OCI-LY3 (cell line): ENCODE measurements at regions not wholly inside any gene's neighbourhood (a gene's known extent, or its start where the extent isn't known, plus 50 kb on each side); places are given as distances from the start of the nearest gene placed in this dataset.

Source experiments
- H2AFZ ChIP-seq: fragments of 200-600, 300-600 bp; shearing (Covaris generic); 2 replicates; pipeline ENCODE4 v1.6.0; 2014; ENCODE audit warnings: antibody characterized with exemption, low read depth, low read length
- H3K27ac ChIP-seq: fragments of 200-600, 300-600 bp; sonication (generic); 2 replicates; pipeline ENCODE4 v1.5.1; 2014; ENCODE audit warnings: mild to moderate bottlenecking, low read length, moderate library complexity, mixed read lengths
- H3K27me3 ChIP-seq: fragments of 200-600, 300-600 bp; sonication (generic); 2 replicates; pipeline ENCODE4 v1.6.1; 2014; ENCODE audit warnings: low read depth, low read length, mixed read lengths
- H3K36me3 ChIP-seq: fragments of 200-600, 300-600 bp; sonication (generic); replicated peaks from 2 replicates; pipeline ENCODE3; 2014; ENCODE audit warnings: low read depth, low read length, mixed read lengths
- H3K4me1 ChIP-seq: fragments of 300-600, 200-600 bp; sonication (generic); 2 replicates; pipeline ENCODE4 v1.6.1; 2014; ENCODE audit warnings: low read length, mixed read lengths
- H3K4me2 ChIP-seq: fragments of 200-600, 300-600 bp; sonication (generic); 2 replicates; pipeline ENCODE4 v1.6.1; 2014; ENCODE audit warnings: low read length, mixed read lengths
- H3K4me3 ChIP-seq: fragments of 300-600, 200-600 bp; sonication (generic); 2 replicates; pipeline ENCODE4 v1.5.1; 2014; ENCODE audit warnings: antibody characterized with exemption, mild to moderate bottlenecking, low read length, moderate library complexity
- H3K79me2 ChIP-seq: fragments of 300-600, 200-600 bp; shearing (Covaris generic); 2 replicates; pipeline ENCODE4 v1.6.1; 2014; ENCODE audit warnings: mild to moderate bottlenecking, low read length, mixed read lengths
- H3K9ac ChIP-seq: fragments of 300-600, 200-600 bp; shearing (Covaris generic); 2 replicates; pipeline ENCODE4 v1.6.0; 2014; ENCODE audit warnings: mild to moderate bottlenecking, low read length, moderate library complexity
- H3K9me3 ChIP-seq: fragments of 200-600, 300-600 bp; shearing (Covaris generic); 2 replicates; pipeline ENCODE4 v1.6.1; 2014; ENCODE audit warnings: low read length, mixed read lengths; ENCODE audit not compliant: insufficient read depth
- H4K20me1 ChIP-seq: fragments of 200-600, 300-600 bp; sonication (generic); 2 replicates; pipeline ENCODE4 v1.6.1; 2016; ENCODE audit warnings: low read length, mixed read lengths; ENCODE audit not compliant: insufficient read depth
- EZH2phosphoT487 ChIP-seq: fragments of 200-600 bp; shearing (Covaris generic); IDR thresholded peaks from 2 replicates; pipeline ENCODE4 v1.6.1; 2018; ENCODE audit warnings: antibody characterized with exemption, mixed run types, low read depth
- TF ChIP-seq, protein P1 (sequence below): fragments of 200-600, 300-600 bp; sonication (generic); IDR thresholded peaks from 2 replicates; pipeline ENCODE4 v1.5.1; 2014; ENCODE audit warnings: antibody characterized with exemption, low read length, low read depth

DNA sequence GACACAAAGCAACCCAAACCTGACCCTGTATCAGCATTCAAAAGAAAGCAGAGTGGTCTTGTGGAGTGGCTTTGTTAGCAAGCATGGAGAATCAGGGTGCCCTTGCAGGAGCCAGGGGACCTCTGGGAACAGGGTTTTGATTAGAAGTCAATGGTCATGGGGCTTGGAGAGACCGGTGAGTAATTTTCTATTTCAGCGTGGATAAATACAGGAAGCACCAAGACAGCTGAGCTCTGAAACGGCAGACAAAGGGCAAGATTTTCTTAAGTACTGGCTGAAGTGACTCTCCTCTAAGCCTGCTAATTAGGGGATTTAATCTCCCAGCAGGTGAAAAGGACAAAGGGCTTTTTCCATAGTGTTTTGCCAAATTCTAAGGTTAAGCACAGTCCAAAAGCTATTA lies 78.0 kb upstream of the GAREM1 start:
- TF ChIP-seq, protein P1, sequence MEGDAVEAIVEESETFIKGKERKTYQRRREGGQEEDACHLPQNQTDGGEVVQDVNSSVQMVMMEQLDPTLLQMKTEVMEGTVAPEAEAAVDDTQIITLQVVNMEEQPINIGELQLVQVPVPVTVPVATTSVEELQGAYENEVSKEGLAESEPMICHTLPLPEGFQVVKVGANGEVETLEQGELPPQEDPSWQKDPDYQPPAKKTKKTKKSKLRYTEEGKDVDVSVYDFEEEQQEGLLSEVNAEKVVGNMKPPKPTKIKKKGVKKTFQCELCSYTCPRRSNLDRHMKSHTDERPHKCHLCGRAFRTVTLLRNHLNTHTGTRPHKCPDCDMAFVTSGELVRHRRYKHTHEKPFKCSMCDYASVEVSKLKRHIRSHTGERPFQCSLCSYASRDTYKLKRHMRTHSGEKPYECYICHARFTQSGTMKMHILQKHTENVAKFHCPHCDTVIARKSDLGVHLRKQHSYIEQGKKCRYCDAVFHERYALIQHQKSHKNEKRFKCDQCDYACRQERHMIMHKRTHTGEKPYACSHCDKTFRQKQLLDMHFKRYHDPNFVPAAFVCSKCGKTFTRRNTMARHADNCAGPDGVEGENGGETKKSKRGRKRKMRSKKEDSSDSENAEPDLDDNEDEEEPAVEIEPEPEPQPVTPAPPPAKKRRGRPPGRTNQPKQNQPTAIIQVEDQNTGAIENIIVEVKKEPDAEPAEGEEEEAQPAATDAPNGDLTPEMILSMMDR, result no peak
- TF ChIP-seq EZH2phosphoT487, result no peak
- Histone ChIP-seq H3K79me2 (no peaks in the 10 kb centered on the region), H3K36me3 (no peaks in the 10 kb centered on the region), H3K27ac (no peak overlapping the region), H4K20me1 (no peaks in the 10 kb centered on the region), H3K27me3 (no peaks in the 10 kb centered on the region), H3K4me1 (peaks cover 2% of the 10 kb centered on the region; the same call in 1 of the 2 replicates), H3K4me2 (no peak overlapping the region), H3K9ac (no peak overlapping the region), H3K4me3 (no peak overlapping the region), H3K9me3 (no peaks in the 10 kb centered on the region), H2AFZ (no peak overlapping the region)

DNA sequence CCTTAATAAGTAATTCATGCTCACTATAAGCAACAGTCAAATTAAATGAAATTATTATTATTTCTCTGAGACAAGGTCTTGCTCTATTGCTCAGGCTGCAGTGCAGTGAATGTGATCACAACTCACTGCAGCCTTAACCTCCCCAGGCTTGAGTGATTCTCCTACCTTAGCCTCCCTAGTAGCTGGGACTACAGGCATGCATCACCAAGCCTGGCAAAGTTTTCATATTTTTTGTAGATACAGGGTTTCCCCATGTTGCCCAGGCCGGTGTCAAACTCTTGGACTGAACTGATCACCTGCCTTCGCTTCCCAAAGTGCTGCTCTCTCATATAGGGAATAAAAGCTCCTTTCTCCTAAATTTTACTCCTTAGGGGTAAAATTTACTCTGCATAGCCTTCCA lies 74.9 kb upstream of the GAREM1 start:
- Histone ChIP-seq H3K27me3 (peaks cover 9% of the 10 kb centered on the region; the same call in 1 of the 2 replicates), H3K79me2 (no peaks in the 10 kb centered on the region), H3K9ac (no peak overlapping the region), H2AFZ (no peak overlapping the region), H3K9me3 (no peaks in the 10 kb centered on the region), H4K20me1 (no peaks in the 10 kb centered on the region), H3K4me3 (no peak overlapping the region), H3K27ac (no peak overlapping the region), H3K4me1 (no peaks in the 10 kb centered on the region), H3K36me3 (no peaks in the 10 kb centered on the region), H3K4me2 (no peak overlapping the region)
- no peak for TF ChIP-seq EZH2phosphoT487
- TF ChIP-seq, protein P1, result no peak

DNA sequence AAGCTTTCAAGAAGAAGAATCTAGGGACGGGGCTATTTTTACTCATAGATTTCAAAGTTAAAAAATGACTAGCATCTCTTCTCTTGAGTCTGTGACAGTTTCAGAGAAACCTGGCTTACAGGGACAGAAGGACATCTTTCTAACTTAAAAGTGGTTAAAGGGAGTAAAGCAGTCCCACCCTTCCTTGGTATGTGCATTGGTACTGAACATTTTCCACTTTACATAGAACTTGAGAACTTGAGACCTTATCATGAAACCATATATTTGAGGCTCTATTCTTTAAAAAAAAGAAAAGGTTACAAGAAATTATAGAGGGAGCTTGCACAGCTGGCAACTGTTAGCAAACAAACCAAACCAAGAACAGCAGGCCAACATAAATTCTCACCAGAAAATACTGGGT lies 73.4 kb upstream of the GAREM1 start:
- Histone ChIP-seq H3K4me3 (no peak overlapping the region), H3K9me3 (no peaks in the 10 kb centered on the region), H3K79me2 (no peaks in the 10 kb centered on the region), H2AFZ (no peak overlapping the region), H3K4me2 (no peak overlapping the region), H3K4me1 (no peaks in the 10 kb centered on the region), H3K27me3 (peaks cover 9% of the 10 kb centered on the region; the same call in 1 of the 2 replicates), H3K9ac (no peak overlapping the region), H3K27ac (no peak overlapping the region), H4K20me1 (no peaks in the 10 kb centered on the region), H3K36me3 (no peaks in the 10 kb centered on the region)
- TF ChIP-seq, protein P1, result no peak
- TF ChIP-seq EZH2phosphoT487, result no peak

DNA sequence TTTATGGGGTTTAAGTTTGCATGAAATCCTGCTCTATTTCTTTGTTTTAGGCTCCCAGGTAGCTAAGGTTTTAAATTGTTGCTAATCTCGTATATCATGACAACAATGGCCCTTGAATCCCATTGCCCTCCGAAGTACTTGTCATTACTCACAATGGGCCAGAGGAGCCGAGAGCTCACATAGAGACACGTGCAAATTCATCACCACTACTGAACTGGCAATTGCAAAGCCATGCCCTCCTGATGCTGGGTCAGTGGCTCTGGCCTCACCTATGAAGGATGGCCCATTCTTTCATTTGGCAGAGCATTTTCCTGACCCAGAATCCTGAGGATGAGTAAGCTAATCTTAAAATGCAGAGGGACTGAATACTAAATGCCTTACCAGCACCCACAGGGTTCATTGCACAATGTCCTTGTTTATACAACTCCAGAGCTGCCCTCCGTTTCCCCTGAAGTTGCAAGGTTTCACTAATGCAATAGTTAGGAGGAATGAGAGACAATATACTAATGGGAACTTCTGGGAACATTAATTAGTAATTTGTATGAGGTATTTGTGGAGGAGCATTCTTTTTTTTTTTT lies 71.6 kb upstream of the GAREM1 start:
- TF ChIP-seq EZH2phosphoT487, result no peak
- TF ChIP-seq, protein P1, result no peak
- H3K36me3 ChIP-seq, result no peaks in the 10 kb centered on the region
- H4K20me1 ChIP-seq, result no peaks in the 10 kb centered on the region
- H2AFZ ChIP-seq, result no peak overlapping the region
- H3K4me2 ChIP-seq, result no peak overlapping the region
- H3K4me3 ChIP-seq, result no peak overlapping the region
- H3K4me1 ChIP-seq, result no peaks in the 10 kb centered on the region
- H3K79me2 ChIP-seq, result no peaks in the 10 kb centered on the region
- no peak overlapping the region for H3K9ac ChIP-seq
- no peak overlapping the region for H3K27ac ChIP-seq
- no peaks in the 10 kb centered on the region for H3K9me3 ChIP-seq
- H3K27me3 ChIP-seq, result peaks cover 9% of the 10 kb centered on the region; the same call in 1 of the 2 replicates
